HG02884 (cell line): ENCODE measurements at regions not wholly inside any gene's neighbourhood (a gene's known extent, or its start where the extent isn't known, plus 50 kb on each side); places are given as distances from the start of the nearest gene placed in this dataset.
"Not testable (repeated sequence)": the region's sequence is repeated elsewhere in the genome, so short reads cannot be mapped to it uniquely, and the experiment has no call there.

ENCODE experiments used
- ATAC-seq: cut with Tn5 transposase; IDR thresholded peaks from one replicate; pipeline ENCODE4 v1.9.1; 2021; ENCODE audit warnings: mild to moderate bottlenecking, moderate library complexity; ENCODE audit not compliant: unreplicated experiment

DNA sequence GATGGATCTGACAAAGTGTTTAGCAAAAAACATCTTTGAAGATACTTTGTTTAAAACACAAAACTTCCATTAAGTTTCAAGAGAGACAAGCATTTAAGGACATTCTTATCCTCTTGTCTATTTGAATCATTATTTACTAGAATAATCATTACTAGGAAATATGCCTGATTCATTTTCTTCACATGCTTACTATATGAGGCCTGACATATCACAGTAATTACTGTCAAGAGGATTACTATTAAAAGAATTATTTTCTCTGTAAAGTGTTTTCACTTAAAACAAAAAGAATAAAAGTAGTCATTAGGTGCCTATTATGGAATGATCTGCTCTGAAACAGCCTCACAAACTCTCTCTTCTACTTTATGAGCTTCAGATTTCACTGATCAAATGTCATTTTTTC lies 402.1 kb upstream of the MGAT4C start:
- no peak for ATAC-seq

GRCh38 chr12:86647800-86648199 lies 391.6 kb upstream of the MGAT4C start:
- ATAC-seq, result no peak

GRCh38 chr12:86634456-86635410 lies 378.5 kb upstream of the MGAT4C start:
- ATAC-seq, result no peak

DNA sequence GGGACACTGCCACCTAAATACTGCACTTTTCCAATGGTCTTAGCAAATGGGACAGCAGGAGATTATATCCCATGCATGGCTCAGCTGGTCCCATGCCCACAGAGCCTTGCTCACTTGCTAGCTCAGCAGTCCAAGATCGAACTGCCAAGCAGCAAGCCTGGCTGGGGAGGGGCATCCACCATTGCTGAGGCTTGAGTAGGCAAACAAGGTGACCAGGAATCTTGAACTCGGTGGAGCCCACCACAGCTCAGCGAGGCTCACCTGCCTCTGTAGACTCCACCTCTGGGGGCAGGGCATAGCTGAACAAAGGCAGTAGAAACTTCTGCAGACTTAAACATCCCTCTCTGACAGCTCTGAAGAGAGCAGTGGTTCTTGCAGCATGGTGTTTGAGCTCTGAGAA lies 370.8 kb upstream of the MGAT4C start:
- no peak for ATAC-seq

DNA sequence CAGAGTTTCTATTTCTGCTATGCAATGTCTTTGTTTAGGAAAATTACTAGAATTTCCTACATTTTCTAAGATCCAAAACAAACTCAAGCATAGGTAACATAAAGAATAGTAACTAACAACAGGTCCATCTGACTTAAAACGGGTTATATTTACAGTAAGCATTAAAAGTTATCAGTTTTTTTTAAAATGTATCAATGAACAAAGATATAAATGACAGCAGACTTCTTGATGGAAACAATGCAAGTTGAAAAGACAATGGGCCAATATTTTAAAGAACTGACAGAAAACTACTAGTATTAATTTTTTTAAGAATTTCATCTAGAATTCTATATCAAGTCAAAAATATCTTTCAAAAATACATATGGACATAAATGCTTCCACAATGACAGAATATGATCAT lies 367.1 kb upstream of the MGAT4C start:
- no peak for ATAC-seq

DNA sequence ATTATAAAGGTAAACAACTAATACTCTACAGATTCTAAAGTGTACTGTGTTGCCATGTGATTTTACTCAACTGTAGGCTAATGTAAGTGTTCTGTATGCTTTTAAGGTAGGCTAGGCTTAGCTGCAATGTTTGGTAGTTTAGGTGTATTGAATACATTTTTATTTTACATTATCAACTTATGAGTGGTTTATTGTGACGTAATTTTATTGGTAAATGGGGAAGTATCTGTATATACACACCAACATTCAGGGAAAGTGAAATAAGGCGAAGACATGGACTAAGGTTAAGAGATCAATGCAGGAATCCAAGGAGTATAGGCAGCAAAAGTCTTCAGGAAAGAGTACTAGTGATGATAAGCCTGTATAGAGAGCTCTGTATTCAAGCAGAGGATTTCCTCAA lies 365.8 kb upstream of the MGAT4C start:
- ATAC-seq, result no peak

DNA sequence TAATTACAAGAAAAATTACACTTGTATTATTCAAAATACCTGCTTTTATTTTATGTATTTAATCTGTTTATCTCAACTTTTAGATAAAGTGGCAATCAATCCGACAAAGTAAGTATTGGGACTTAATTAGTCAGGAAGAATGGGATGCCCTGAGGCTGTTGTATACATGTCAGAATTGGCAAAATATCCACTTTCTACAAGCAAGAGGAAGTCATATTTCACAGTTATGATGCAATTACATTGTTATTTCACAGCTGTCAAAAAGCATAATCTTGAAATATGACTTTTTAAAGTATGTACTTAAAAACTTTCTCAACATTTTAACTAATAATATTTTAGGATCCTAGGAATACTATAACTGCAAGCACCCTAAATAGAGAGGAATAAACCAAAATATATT lies 357.1 kb upstream of the MGAT4C start:
- no peak for ATAC-seq

GRCh38 chr12:86608638-86609037 lies 352.4 kb upstream of the MGAT4C start:
- no peak for ATAC-seq

DNA sequence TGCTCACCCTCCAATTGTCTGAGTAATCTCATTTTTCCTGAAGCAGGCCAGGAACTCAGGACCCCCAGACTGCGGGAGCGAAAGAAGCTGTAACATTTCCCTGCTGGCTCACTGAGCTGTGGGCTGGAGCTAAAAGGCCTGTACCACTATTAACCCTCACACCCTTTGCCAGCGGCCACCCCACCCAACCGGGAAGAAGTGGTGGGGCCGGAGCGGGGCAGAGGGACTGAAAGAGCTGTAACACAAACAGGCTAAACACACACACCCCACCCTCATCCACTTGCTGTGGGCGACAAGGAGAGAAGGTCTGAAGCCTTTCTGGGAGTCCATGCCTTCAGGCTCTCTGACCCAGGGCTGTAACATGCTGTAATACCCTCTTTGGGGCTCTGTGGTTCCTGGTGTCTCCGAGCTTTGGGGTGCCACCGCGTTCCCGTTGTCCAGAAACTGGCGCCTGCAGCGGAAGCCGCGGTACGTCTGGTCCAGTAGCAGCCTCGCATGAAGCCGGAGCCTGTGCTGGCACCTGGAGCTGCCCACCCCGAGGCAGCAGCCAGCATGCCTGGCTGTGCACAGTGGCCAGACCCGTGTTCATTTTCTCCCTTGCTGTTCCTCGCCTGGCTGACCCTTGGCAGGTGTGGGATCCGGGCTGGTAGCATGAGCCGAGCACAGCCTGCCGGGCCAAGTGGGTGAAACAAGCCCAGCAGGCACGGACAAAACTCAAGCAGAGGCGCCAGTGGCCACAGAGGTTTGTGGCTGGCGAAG lies 345.5 kb upstream of the MGAT4C start:
- ATAC-seq, result no peak

DNA sequence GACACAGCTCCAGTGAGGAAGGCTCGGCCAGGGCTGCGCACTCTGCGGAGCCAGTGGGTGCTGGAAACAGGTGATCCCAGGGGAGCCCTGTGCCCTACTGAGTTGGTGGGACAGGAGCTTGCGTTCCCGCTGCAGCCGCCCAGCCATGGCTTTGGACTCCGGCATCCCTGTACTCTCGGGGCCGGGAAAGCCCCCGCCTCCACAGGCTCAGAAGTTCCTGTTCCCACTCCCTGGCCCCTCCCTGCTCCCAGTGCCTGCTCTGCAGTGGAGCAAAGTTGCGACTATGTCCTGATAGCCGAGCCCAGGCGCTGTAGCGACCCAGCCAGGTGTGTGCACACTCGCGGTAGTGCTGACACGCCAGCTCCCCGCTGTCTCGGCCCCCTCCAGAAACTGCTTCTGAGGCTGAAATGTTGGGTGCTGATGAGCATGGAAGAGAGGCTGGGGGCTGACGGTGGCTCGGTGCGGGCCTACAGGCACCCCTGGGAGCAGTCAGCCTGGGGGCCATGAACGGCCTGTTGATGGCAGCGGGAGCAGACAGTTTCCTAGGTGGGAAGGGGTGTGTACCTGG lies 344.6 kb upstream of the MGAT4C start:
- no peak for ATAC-seq

DNA sequence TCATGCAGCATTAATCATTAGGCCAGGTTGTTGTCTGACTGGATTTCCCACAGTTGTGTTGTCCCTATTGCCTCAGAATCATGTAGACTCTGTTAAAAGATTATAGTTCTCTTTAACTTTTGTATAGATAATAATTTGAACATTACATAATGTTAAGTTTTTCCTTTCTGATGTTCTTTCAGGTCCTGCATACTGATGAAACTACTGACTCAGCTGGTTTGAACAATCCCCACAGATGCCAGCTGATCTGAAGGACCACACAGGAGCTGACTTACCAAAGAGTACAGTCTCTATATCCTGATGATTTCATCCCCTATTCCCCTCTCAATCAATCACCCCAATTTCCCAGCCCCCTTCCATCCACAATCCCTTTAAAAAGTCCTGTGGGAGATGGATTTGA lies 341.2 kb upstream of the MGAT4C start:
- no peak for ATAC-seq

DNA sequence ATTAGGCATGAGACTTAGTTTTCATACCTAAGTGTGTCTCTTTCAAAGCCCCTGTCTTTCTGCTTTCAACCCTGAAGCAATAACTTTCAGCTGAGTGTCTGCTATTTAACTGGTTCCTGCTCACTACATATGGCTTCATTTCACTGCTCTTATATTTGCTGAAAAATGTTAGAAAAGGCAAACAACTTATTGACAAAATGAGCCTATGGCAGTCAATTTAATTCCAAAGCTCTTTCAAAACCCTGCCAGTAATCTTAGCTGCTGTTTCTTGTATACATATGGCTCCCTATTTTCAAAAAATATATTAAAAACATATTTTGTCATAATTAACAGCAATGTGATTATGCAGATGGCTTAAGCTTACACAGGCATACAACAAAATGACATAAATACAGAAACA lies 334.1 kb upstream of the MGAT4C start:
- no peak for ATAC-seq

DNA sequence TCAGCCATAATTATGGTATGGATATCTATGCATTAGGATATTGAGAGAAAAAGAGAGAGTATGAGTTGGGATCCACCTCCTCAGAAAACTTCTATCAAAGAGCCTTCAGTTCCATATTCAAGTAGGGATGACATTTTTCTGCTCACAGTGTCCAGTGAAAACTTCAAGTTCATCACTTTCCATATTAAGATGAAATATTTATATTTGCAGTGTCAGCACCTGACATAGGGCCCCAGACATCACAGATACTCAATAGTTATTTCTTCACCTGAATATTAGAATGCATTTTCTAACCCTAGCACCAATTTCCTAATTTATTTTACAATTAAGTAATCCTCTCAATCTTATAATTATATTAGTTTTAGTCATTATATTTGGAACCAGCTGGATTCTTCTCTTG lies 318.0 kb upstream of the MGAT4C start:
- no peak for ATAC-seq

DNA sequence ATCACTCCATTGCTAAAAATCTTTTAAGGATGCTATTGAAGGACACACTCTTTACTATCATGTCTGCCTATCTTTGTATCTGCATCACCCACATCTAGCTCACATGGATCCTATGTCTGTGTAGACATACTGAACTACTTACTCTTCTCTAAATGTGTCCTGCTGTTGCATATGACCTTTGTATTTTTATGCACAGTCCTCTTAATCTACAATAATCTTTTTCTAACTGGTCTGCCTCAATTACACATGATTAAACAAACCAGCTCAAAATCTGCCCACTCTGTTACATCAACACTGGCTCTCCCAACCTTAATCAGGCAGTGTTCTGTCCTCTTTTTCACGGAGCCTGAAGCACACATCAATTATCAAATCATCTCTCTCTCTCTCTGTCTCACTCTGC lies 316.3 kb upstream of the MGAT4C start:
- ATAC-seq, result no peak

DNA sequence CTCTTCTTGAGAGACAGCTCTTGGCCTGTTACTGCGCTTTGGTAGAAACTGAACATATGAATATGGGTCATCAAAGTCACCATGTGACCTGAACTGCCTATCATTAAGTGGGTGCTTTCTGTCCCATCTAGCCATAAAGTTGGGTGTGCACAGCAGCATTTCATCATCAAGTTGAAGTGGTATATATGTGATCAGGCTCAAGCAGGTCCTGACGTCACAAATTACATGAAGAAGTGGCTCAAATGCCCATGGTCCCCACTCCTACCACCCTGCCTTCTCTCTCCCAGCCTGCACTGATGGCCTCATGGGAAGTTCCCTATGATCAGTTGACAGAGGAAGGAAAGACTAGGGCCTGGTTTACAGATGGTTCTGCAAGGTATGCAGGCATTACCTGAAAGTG lies 308.8 kb upstream of the MGAT4C start:
- no peak for ATAC-seq

DNA sequence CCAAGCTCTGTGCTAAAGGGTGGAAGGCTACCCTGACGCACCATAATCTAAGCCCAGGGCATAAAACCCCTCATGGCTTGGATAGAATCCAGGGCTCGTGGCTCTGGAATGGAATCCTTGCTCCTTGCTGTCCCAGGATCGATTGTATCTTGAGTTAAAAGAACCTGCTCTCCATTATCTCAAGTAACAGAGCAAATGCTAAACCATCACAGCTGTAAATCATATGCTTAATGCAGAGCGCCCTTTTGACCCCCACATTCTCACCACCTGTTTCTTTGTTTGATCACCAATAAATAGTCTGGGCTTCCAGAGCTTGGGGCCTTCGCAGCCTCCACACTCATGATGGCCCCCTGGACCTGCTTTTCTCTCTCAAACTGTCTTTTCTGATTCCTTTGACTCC lies 299.3 kb upstream of the MGAT4C start:
- not testable (repeated sequence) for ATAC-seq

DNA sequence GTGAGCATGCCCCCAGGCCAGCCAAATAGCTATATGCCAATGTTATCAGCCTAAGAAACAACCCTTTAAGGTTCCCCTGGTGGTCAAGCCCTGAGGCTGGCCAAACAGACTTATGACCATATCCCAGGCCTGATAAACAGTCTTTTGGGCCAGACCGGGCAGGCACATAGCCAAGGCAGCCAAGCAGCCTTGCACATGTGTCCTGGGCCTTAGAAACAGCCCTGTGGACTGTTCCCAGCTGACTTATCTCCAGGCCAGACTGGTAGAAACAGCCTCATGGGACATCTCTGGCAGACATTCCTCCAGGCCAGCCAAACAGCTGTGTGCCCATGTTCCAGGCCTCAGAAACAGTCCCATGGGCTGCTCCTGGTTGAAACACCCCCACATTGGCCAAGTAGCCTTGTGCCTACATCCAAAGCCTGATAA lies 295.0 kb upstream of the MGAT4C start:
- no peak for ATAC-seq

- ATAC-seq, result no peak
Observed at GRCh38 chr12:86550218-86551145, 294.3 kb upstream of the MGAT4C start.

- no peak for ATAC-seq
Observed at GRCh38 chr12:86543716-86544115, 287.5 kb upstream of the MGAT4C start.

GRCh38 chr12:86530996-86531655 lies 274.9 kb upstream of the MGAT4C start:
- ATAC-seq, result no peak
